NCI-H2107 treated with DMSO at 0.1 percent for 48 hours (cell line): ENCODE measurements at regions not wholly inside any gene's neighbourhood (a gene's known extent, or its start where the extent isn't known, plus 50 kb on each side); places are given as distances from the start of the nearest gene placed in this dataset.

Source experiments
- DNase-seq: peaks from one replicate; lab custom pipeline; 2025; ENCODE audit not compliant: unreplicated experiment; lab: John Stamatoyannopoulos, UW

GRCh38 chr4:137640838-137641158 lies 108.5 kb upstream of the PCDH18 start:
- DNase-seq = no peak

DNA sequence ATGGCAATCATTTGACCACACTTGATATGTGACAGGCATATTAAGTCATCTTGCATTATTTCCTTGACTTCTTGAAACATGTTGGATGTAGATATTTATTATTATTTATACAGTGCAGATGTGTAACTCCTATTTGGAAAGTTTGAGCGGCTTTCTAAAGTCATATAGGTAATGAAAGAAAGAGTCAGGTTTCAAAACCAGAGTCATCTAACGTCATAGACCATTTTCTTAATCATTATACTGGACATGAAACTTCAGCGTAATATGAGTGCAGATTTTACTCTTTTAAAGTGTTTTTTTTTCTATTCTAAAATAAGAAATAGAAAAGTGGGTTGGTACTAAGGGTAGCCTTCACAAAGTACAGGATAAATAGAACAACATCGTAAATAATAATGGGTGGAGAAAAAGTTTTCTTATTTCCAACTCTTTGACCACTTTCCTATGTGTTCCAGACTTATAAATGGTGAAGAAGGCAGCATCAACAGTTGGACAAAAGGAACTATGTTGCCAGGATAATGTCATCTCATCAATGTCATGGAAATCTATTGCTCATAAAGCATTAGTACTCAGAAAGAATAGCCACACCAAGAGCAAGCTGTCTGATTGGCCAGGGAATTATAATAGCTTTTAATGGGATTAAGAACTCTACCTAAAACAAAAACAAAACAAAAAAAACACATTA lies 108.0 kb upstream of the PCDH18 start:
- no peak for DNase-seq

DNA sequence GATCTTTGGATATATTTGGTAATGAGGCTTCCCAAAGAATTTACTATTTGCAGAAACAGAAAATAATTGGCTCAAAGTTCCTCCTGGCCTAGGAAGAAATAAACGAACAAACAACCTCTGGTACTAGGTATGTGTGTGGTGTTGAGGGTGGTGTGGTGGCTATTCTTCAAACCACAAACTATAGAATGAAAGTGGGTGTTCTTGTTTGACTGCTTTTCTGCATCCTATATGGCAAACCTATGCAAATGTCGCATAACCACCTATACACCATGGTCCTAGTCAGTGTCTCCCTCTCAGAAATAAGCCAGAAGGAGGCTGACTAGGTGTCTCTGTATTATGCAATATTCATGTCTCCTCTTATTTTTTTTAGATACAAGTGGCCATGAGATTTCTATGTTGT lies 106.6 kb upstream of the PCDH18 start:
- no peak for DNase-seq

DNA sequence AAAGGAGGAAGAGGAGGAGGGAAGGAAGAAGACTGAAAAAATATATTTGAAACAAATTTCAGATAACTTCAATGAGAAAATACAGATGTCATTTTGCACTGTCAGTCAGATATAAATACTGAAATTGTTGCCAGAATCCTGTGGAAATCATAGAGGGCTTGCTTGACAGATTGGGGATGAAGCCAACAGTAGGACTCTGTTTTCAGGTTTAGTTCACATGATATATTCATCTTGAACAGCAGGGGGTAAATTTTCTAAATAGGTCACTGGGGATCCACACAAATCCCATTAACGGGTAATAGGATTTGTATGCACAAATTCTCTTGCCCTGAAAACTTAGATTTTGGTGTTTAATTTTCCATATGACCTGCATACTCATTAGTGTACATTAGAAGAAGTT lies 103.3 kb upstream of the PCDH18 start:
- DNase-seq = no peak

DNA sequence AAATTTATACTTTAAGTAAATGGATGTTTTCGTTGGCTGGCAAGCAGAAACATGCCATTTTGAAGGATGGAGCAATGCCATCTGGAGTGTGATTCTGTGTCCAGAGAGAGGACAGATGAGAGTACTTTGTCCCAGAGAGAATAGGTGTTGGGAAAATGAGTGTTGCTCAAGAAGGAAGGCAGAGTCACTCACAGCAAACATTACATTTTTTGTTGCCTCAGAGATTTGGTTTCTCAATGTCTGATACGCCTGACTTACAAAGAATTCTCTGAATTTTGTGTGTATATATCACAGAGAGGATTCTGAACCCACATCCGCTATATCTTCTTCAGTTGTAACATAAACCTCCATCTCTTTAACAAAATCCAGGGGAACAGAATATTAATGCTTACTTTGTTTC lies 102.8 kb upstream of the PCDH18 start:
- DNase-seq = no peak

DNA sequence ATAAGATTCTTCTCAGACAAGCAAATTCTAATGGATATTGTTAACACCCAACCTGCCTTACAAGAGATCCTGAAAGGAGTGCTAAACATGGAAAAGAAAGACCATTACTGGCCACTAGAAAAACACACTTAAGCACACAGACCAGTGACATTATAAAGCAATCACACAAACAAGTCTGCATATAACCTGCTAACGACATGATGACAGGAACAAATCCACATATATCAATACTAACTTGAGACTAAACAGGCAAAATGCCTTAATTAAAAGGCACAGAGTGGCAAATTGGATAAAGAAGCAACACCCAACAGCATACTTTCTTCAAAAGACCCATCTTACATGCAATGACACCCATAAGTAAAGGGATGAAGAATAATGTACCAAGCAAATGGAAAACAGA lies 100.5 kb upstream of the PCDH18 start:
- DNase-seq = no peak

DNA sequence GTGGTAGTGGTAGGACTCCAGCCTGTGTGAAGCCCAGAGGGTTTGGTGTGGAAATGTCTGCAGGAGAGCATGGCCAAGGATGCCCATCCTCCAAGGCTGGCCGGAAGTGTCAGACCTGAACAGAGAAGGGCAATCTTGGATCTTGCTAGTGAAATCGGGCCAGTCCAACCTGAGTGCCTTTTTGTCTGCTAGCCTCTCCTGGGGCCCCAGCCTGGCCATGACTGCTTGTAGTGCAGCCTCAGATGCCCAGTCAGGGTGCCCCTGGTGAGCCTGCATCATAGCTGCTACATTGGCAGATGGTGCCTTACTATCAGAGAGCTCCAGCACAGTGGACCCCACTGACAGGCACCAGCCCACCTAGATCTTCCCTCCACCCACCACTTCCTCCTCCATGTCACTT lies 99.3 kb upstream of the PCDH18 start:
- DNase-seq = no peak

GRCh38 chr4:137630252-137630651 lies 98.0 kb upstream of the PCDH18 start:
- DNase-seq = no peak

DNA sequence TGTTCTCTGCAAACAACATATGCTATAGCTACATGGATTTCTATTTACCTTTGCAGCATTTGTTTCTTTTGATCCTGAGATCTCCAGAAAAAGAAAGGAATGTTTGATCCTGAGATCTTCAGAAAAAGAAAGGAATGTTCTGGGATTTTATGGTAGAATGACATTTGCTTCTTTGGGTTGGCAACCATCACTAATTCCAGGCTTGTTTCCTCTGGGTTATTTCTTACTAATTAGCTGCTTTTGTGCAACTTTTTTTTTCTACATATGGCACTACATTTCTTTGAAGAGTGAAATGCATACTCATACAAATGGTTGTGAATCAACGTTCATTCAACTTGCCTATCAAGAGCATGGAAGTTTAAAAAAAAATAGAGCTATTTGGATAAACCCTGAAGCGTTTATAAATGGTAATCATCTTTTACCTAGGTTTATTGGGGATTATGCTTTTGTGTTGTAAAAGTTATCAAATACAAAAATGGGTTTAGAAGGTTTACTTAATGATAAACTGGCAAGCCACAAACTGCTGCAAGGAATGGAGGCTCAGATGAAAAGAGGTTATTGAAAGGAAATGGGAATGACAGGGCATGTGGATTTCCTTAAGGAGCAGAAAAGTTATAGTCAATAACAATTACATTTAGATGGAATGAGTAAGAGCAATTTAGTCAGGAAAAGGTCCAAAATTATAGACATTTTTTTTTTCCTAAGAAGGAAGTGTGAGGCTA lies 95.6 kb upstream of the PCDH18 start:
- DNase-seq = no peak

- no peak for DNase-seq
These were observed 94.8 kb upstream of the PCDH18 start for GRCh38 chr4:137626942-137627738.

GRCh38 chr4:137623013-137623412 lies 90.7 kb upstream of the PCDH18 start:
- peak; percentile 66 for DNase-seq

GRCh38 chr4:137621056-137621455 lies 88.8 kb upstream of the PCDH18 start:
- peak; percentile 35 for DNase-seq

DNA sequence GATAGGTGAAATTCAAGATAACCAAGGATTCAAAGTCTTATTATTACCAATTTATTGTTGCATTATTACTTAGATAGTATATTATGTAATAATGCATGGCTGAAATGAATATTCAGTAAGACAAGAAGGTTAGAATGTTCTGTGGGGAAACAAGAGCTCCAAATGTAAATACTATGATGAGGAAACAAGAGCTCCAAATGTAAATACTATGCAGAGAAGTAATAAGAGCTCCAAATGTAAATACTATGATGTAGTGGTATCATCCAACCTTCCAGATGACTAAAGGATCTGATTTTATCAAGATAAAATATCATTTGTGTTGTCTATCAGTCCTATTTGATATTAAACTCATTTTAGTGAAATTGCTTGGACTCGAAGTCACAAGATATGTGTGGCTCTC lies 82.2 kb upstream of the PCDH18 start:
- DNase-seq = no peak

- DNase-seq = no peak
These were observed 79.9 kb upstream of the PCDH18 start for GRCh38 chr4:137611998-137612700.

GRCh38 chr4:137610960-137611359 lies 78.7 kb upstream of the PCDH18 start:
- no peak for DNase-seq

GRCh38 chr4:137609718-137610430 lies 77.6 kb upstream of the PCDH18 start:
- DNase-seq = no peak

- no peak for DNase-seq
These were observed 75.8 kb upstream of the PCDH18 start for GRCh38 chr4:137608085-137608484.

- DNase-seq = no peak
These were observed 70.1 kb upstream of the PCDH18 start for GRCh38 chr4:137602436-137602835.

DNA sequence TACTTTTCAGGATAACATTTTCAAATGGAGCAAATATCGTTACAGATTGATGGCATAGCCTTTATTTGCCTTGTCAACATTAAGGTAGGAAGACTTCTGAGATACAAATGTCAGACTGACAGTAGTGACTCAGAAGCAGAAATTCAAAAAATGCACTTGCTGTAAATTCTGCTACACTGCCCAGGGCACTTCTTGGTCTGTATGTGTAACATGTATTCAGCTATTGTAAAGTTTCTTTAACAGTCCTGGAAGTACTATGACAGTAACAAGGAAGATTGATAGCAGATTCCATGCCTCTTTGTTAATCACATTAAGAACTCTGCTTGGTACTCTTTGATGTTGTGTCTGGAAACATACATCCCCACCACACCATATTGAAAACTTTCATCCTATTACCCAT lies 69.6 kb upstream of the PCDH18 start:
- DNase-seq = no peak

GRCh38 chr4:137599734-137600133 lies 67.4 kb upstream of the PCDH18 start:
- DNase-seq = no peak
